ENCODE measurements at regions not wholly inside any gene's neighbourhood (a gene's known extent, or its start where the extent isn't known, plus 50 kb on each side); places are given as distances from the start of the nearest gene placed in this dataset.

GRCh38 chr2:147482916-147483669 lies 361.7 kb upstream of the ACVR2A start:
- Mint-ChIP-seq H3K4me1 (ENCODE audit: insufficient read depth, unreplicated experiment) (no peaks in the 10 kb centered on the region), H3K4me3 (ENCODE audit: unreplicated experiment) (no peak overlapping the region), H3K27me3 (ENCODE audit: insufficient read depth, unreplicated experiment) (no peaks in the 10 kb centered on the region), H3K27ac (ENCODE audit: low read depth, unreplicated experiment) (no peak overlapping the region), H3K36me3 (ENCODE audit: insufficient read depth, unreplicated experiment) (no peaks in the 10 kb centered on the region), H3K9me3 (ENCODE audit: unreplicated experiment) (no peaks in the 10 kb centered on the region)
- intact Hi-C loops (cut with micrococcal nuclease), result no loop called here
- DNase-seq (ENCODE audit: unreplicated experiment), result no peak
- POLR2A ChIA-PET, result no interaction called here
- CTCF ChIA-PET, result interaction anchor here (0.5 to 2.3 kb wide), 2 partner anchors 10 to 15 kb away, joined by 3 to 6 read pairs; no protein-coding TSS in a partner anchor
- BruUV-seq (replicated peaks), result no TSS peak
- TF ChIP-seq, protein P1, sequence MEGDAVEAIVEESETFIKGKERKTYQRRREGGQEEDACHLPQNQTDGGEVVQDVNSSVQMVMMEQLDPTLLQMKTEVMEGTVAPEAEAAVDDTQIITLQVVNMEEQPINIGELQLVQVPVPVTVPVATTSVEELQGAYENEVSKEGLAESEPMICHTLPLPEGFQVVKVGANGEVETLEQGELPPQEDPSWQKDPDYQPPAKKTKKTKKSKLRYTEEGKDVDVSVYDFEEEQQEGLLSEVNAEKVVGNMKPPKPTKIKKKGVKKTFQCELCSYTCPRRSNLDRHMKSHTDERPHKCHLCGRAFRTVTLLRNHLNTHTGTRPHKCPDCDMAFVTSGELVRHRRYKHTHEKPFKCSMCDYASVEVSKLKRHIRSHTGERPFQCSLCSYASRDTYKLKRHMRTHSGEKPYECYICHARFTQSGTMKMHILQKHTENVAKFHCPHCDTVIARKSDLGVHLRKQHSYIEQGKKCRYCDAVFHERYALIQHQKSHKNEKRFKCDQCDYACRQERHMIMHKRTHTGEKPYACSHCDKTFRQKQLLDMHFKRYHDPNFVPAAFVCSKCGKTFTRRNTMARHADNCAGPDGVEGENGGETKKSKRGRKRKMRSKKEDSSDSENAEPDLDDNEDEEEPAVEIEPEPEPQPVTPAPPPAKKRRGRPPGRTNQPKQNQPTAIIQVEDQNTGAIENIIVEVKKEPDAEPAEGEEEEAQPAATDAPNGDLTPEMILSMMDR (IDR thresholded peaks at IDR 0.05; ENCODE audit: unreplicated experiment), result no peak

DNA sequence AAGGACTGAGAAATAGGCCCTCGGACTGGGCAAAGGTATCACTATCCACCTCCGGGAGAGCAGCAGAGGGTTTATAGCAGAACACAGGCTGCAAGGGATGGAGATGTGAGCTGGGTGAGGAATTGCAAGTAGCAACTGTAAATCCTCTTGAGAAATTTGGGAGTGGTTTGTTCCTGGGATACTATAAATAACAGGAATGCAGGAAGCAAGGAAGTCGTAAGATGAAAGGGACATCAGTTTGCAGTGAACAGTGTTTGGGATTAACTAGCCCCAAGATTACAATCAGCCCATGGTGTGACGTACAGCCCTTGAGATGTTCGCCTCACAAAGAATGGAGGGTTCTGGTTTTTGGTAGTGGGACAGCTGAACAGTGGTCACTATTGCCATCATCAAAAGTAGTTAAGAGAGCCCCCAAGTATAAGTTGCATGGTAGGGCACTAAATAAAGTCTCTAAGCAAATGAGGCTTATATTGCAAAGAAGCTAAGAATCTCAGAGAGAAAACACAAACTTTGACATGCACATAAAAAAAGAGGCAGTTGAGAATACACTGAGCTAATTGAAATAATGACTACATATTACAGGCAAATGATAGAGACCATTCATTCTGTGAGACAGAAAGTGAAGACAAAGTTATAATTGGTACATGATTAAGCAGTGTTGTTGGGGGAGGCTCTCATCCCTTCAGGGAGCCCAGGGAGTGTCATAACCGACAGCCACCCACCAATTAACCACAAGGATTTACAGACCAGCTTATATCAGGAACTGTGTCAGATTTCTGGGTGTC lies 362.5 kb upstream of the ACVR2A start:
- H3K27me3 Mint-ChIP-seq (ENCODE audit: insufficient read depth, unreplicated experiment), result no peaks in the 10 kb centered on the region
- H3K9me3 Mint-ChIP-seq (ENCODE audit: unreplicated experiment), result no peaks in the 10 kb centered on the region
- no peak overlapping the region for H3K27ac Mint-ChIP-seq (ENCODE audit: low read depth, unreplicated experiment)
- H3K36me3 Mint-ChIP-seq (ENCODE audit: insufficient read depth, unreplicated experiment), result no peaks in the 10 kb centered on the region
- ChIA-PET CTCF (interaction anchor here (2.3 kb wide), 1 partner anchor 11 kb away, joined by 6 read pairs; no protein-coding TSS in a partner anchor), POLR2A (no interaction called here)
- DNase-seq (ENCODE audit: unreplicated experiment), result no peak
- H3K4me3 Mint-ChIP-seq (ENCODE audit: unreplicated experiment), result no peak overlapping the region
- intact Hi-C loops (cut with micrococcal nuclease), result no loop called here
- TF ChIP-seq, protein P1 (IDR thresholded peaks at IDR 0.05; ENCODE audit: unreplicated experiment), result no peak
- BruUV-seq (replicated peaks), result no TSS peak
- H3K4me1 Mint-ChIP-seq (ENCODE audit: insufficient read depth, unreplicated experiment), result no peaks in the 10 kb centered on the region

- H3K9me3 Mint-ChIP-seq (ENCODE audit: unreplicated experiment), result no peaks in the 10 kb centered on the region
- ChIA-PET POLR2A (interaction anchor here (0.6 to 1.3 kb wide), 2 partner anchors 8 to 11 kb away, joined by 3 read pairs; no protein-coding TSS in a partner anchor), CTCF (no interaction called here)
- no peak overlapping the region for H3K27ac Mint-ChIP-seq (ENCODE audit: low read depth, unreplicated experiment)
- no peaks in the 10 kb centered on the region for H3K27me3 Mint-ChIP-seq (ENCODE audit: insufficient read depth, unreplicated experiment)
- no peak overlapping the region for H3K4me3 Mint-ChIP-seq (ENCODE audit: unreplicated experiment)
- DNase-seq (ENCODE audit: unreplicated experiment), result no peak
- TF ChIP-seq, protein P1 (IDR thresholded peaks at IDR 0.05; ENCODE audit: unreplicated experiment), result no peak
- H3K36me3 Mint-ChIP-seq (ENCODE audit: insufficient read depth, unreplicated experiment), result no peaks in the 10 kb centered on the region
- intact Hi-C loops (cut with micrococcal nuclease), result no loop called here
- BruUV-seq (replicated peaks), result no TSS peak
- no peaks in the 10 kb centered on the region for H3K4me1 Mint-ChIP-seq (ENCODE audit: insufficient read depth, unreplicated experiment)
These were observed 365.5 kb upstream of the ACVR2A start for GRCh38 chr2:147479358-147479757.

DNA sequence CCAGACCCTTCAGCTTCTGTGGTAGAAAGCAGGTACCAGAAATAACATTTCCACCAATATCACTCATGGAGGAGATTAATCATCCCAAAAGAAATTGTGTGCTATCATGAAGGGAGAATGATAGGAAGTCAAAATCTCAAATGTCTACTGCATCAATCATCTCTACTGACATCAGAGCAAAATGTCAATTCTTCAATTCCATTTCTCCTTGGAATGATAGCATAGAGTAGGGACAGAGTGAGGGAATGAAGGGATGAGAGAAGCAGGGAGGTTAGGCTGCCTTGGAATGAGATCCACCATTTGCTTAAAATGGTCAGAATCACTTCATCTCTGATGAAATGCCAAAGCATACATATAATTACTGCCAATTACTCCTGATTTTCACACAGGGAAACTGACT lies 371.8 kb upstream of the ACVR2A start:
- no peak for DNase-seq (ENCODE audit: unreplicated experiment)
- ChIA-PET POLR2A (no interaction called here), CTCF (no interaction called here)
- BruUV-seq (replicated peaks), result no TSS peak
- TF ChIP-seq, protein P1 (IDR thresholded peaks at IDR 0.05; ENCODE audit: unreplicated experiment), result no peak
- no peaks in the 10 kb centered on the region for H3K36me3 Mint-ChIP-seq (ENCODE audit: insufficient read depth, unreplicated experiment)
- no peak overlapping the region for H3K4me3 Mint-ChIP-seq (ENCODE audit: unreplicated experiment)
- intact Hi-C loops (cut with micrococcal nuclease), result no loop called here
- H3K4me1 Mint-ChIP-seq (ENCODE audit: insufficient read depth, unreplicated experiment), result no peaks in the 10 kb centered on the region
- H3K27me3 Mint-ChIP-seq (ENCODE audit: insufficient read depth, unreplicated experiment), result no peaks in the 10 kb centered on the region
- H3K27ac Mint-ChIP-seq (ENCODE audit: low read depth, unreplicated experiment), result no peak overlapping the region
- no peaks in the 10 kb centered on the region for H3K9me3 Mint-ChIP-seq (ENCODE audit: unreplicated experiment)

Data from MCF 10A (cell line).